Activated T-cell treated with anti-CD3 and anti-CD28 coated beads, Interleukin-2, amount 50 U/mL, for 4 hours (primary cell): ENCODE measurements at regions not wholly inside any gene's neighbourhood (a gene's known extent, or its start where the extent isn't known, plus 50 kb on each side); places are given as distances from the start of the nearest gene placed in this dataset.
"Not testable (repeated sequence)": the region's sequence is repeated elsewhere in the genome, so short reads cannot be mapped to it uniquely, and the experiment has no call there.

Experiments used
- ATAC-seq, 2 donors: fragments of 200-7000 bp; cut with Tn5 transposase; one replicate each; pipeline ENCODE4 v1.10.0; 2021
- DNase-seq: peaks from one replicate; pipeline ENCODE4 v3.0.0-alpha.2; 2020
- H3K27me3 Mint-ChIP-seq: one replicate; pipeline ENCODE4 v1.8.0; 2021; ENCODE audit warnings: low read depth, mixed read lengths
- H3K36me3 Mint-ChIP-seq: one replicate; pipeline ENCODE4 v1.8.0; 2022; ENCODE audit warnings: mixed read lengths; ENCODE audit not compliant: insufficient read depth
- H3K4me1 Mint-ChIP-seq: one replicate; pipeline ENCODE4 v1.8.0; 2021; ENCODE audit warnings: low read depth, mixed read lengths
- H3K4me3 Mint-ChIP-seq: one replicate; pipeline ENCODE4 v1.8.0; 2021; ENCODE audit warnings: mild to moderate bottlenecking, moderate library complexity, mixed read lengths
- H3K9me3 Mint-ChIP-seq: one replicate; pipeline ENCODE4 v1.8.0; 2021; ENCODE audit warnings: mixed read lengths

DNA sequence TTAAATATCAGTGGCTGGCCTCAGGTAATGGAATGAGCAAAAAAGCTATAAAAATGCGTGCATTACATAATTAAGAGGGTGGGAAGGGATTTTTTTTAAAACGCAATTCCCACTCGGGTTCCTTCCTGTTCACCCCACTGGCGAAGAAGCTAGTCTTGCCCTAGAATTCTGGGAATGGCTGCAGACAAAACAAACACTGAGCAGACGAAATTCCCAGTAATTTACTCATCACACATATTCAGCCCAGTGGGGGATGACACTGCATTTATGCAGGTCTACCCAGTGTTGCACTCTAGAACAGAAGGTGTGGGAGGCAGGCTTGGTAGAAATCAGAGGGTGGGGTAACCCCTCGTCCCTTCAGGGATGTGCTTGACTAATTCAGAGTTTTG, 2695.0 kb upstream of the DEFB115 start:
- Mint-ChIP-seq H3K9me3 (peaks cover 43% of the 10 kb centered on the region), H3K27me3 (no peaks in the 10 kb centered on the region)

GRCh38 chr20:28562899-28563521, 2694.5 kb upstream of the DEFB115 start:
- Mint-ChIP-seq H3K36me3 (peaks cover 20% of the 10 kb centered on the region), H3K9me3 (peaks cover 42% of the 10 kb centered on the region)
- not testable (repeated sequence) for H3K27me3 Mint-ChIP-seq, H3K4me3 Mint-ChIP-seq, H3K4me1 Mint-ChIP-seq, ATAC-seq, DNase-seq

More for the DNA sequence above, 2695.0 kb upstream of the DEFB115 start:
- DNase-seq (no peak), ATAC-seq (no peak)
- Mint-ChIP-seq H3K4me1 (no peaks in the 10 kb centered on the region), H3K4me3 (no peak overlapping the region), H3K36me3 (peaks cover 20% of the 10 kb centered on the region)

GRCh38 chr20:28564024-28564423, 2693.4 kb upstream of the DEFB115 start:
- not testable (repeated sequence) for H3K27me3 Mint-ChIP-seq, H3K4me3 Mint-ChIP-seq, DNase-seq, H3K4me1 Mint-ChIP-seq, ATAC-seq
- Mint-ChIP-seq H3K9me3 (peaks cover 37% of the 10 kb centered on the region), H3K36me3 (peaks cover 20% of the 10 kb centered on the region)

- H3K4me3 Mint-ChIP-seq, ATAC-seq, H3K27me3 Mint-ChIP-seq: not testable (repeated sequence)
These were observed 2692.6 kb upstream of the DEFB115 start for GRCh38 chr20:28564688-28565463.

GRCh38 chr20:28575991-28576390, 2681.5 kb upstream of the DEFB115 start:
- ATAC-seq, H3K27me3 Mint-ChIP-seq, H3K4me3 Mint-ChIP-seq, DNase-seq, H3K4me1 Mint-ChIP-seq: not testable (repeated sequence)
- Mint-ChIP-seq H3K36me3 (peaks cover 23% of the 10 kb centered on the region), H3K9me3 (peaks cover 13% of the 10 kb centered on the region)

More at GRCh38 chr20:28564688-28565463, 2692.6 kb upstream of the DEFB115 start:
- Mint-ChIP-seq H3K36me3 (peaks cover 20% of the 10 kb centered on the region), H3K9me3 (peaks cover 35% of the 10 kb centered on the region)
- DNase-seq, H3K4me1 Mint-ChIP-seq: not testable (repeated sequence)

DNA sequence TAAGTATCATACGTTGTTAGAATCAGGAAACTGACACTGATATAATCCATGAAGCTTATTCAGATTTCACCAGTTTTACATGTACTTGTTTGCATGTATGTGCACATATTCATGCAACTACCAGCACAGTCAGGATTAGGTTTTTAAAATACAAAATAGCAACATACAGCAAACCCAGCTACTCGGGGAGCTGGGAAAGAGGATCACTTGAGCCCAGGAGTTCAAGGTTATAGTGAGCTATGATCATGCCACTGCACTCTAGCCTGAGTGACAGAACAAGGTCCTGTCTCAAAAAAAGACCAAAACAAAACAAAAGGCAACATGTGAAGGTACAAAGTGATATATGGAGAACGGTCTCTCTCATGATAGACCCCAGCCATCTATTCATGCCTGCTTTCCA, 2665.8 kb upstream of the DEFB115 start:
- Mint-ChIP-seq H3K4me1 (peaks cover 15% of the 10 kb centered on the region), H3K36me3 (peaks cover 11% of the 10 kb centered on the region)
- not testable (repeated sequence) for H3K9me3 Mint-ChIP-seq, DNase-seq, H3K4me3 Mint-ChIP-seq, H3K27me3 Mint-ChIP-seq, ATAC-seq

- not testable (repeated sequence) for DNase-seq, ATAC-seq, H3K4me3 Mint-ChIP-seq, H3K9me3 Mint-ChIP-seq, H3K27me3 Mint-ChIP-seq
- H3K36me3 Mint-ChIP-seq, result peaks cover 16% of the 10 kb centered on the region
- H3K4me1 Mint-ChIP-seq, result peaks cover 29% of the 10 kb centered on the region
These were observed 2664.1 kb upstream of the DEFB115 start for GRCh38 chr20:28593383-28593782.

DNA sequence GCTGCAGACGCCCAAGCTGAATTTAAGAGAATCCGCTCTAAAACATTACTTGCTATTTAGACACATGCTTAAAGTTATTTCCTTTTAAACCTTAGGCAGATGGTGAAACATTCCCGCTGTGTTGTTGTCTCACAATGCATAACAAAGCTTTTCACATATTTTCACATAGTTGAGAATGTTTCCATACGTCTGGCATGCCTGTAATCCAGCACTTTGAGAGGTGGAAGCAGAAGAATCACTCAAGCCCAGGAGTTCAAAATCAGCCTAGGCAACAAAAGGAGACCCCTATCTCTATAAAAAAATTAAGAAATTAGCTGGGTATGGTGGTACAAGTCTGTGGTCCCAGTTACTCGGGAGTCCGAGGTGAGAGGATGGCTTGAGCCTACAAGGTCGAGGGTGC, 2663.0 kb upstream of the DEFB115 start:
- not testable (repeated sequence) for DNase-seq, H3K27me3 Mint-ChIP-seq, H3K4me3 Mint-ChIP-seq, H3K9me3 Mint-ChIP-seq, ATAC-seq
- H3K36me3 Mint-ChIP-seq, result peaks cover 12% of the 10 kb centered on the region
- H3K4me1 Mint-ChIP-seq, result peaks cover 29% of the 10 kb centered on the region

DNA sequence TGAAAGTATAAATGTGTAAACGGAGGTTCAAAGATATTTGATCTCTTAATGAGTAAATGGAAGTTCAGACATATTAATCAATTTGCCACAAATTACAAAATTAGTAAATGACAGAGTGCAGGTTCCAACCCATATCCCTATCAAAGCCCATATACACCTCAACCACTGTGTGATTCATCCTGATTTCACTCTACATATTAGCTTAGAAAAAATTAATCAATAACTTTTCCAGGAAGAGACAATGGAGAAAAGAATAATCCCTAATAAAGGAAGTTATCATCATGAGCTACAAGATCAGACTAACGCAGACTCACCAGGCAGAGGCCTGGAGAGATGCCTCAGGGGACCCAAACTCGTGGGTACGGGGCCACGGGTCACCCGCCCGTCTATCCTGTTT, 2655.5 kb upstream of the DEFB115 start:
- Mint-ChIP-seq H3K9me3 (peaks cover 17% of the 10 kb centered on the region), H3K4me1 (peaks cover 38% of the 10 kb centered on the region), H3K4me3 (peak overlapping the region; percentile 96)
- not testable (repeated sequence) for ATAC-seq, H3K36me3 Mint-ChIP-seq, DNase-seq, H3K27me3 Mint-ChIP-seq

- H3K27me3 Mint-ChIP-seq, H3K36me3 Mint-ChIP-seq: not testable (repeated sequence)
- peaks cover 17% of the 10 kb centered on the region for H3K9me3 Mint-ChIP-seq
- peak overlapping the region; percentile 96 for H3K4me3 Mint-ChIP-seq
- ATAC-seq (peak; percentile 96 to 98), DNase-seq (peak; percentile 68)
- peaks cover 33% of the 10 kb centered on the region for H3K4me1 Mint-ChIP-seq
These were observed 2654.9 kb upstream of the DEFB115 start for GRCh38 chr20:28602403-28603217.

DNA sequence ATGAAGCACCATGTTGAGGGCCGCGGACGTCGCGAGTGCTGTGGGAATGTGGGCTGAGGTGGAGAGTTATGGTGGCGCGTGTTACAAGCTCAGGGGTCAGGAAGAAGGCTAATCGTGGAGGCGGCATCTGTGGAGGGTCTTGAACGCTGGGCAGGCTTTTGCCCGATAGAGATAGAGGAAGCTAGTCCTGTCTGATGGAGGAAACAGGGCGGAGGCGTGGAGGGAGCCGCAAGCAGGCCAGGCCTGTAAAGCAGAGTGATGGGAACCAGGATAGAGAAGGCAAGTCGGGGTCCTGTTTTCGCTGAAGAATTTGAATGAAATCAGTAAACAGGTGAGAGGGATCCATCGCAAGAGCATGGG, 2654.3 kb upstream of the DEFB115 start:
- not testable (repeated sequence) for H3K27me3 Mint-ChIP-seq, ATAC-seq, DNase-seq, H3K36me3 Mint-ChIP-seq
- peak overlapping the region; percentile 96 for H3K4me3 Mint-ChIP-seq
- peaks cover 17% of the 10 kb centered on the region for H3K9me3 Mint-ChIP-seq
- H3K4me1 Mint-ChIP-seq, result peaks cover 27% of the 10 kb centered on the region

DNA sequence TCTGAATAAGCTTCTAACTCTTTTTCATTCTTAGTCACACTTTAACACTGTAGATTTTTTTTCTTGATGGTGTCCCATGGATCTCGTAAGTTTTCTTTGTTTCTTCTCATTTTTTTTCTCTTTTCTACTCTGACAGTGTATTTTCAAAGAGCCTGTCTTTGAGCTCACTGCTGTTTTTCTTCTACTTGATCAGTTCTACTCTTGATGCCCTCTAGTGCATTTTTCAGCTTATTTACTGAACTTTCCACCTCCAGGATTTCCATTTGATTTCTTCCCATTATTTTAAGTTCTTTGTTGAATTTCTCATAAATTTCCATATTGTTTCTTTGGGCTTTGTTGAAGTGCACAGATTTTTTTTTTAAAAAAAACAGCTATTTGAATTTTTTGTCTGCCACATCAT, 2641.1 kb upstream of the DEFB115 start:
- H3K36me3 Mint-ChIP-seq, result no peaks in the 10 kb centered on the region
- H3K4me3 Mint-ChIP-seq, result no peak overlapping the region
- DNase-seq (no peak), ATAC-seq (no peak)
- H3K4me1 Mint-ChIP-seq, result no peaks in the 10 kb centered on the region
- H3K9me3 Mint-ChIP-seq, result peaks cover 55% of the 10 kb centered on the region
- no peaks in the 10 kb centered on the region for H3K27me3 Mint-ChIP-seq

DNA sequence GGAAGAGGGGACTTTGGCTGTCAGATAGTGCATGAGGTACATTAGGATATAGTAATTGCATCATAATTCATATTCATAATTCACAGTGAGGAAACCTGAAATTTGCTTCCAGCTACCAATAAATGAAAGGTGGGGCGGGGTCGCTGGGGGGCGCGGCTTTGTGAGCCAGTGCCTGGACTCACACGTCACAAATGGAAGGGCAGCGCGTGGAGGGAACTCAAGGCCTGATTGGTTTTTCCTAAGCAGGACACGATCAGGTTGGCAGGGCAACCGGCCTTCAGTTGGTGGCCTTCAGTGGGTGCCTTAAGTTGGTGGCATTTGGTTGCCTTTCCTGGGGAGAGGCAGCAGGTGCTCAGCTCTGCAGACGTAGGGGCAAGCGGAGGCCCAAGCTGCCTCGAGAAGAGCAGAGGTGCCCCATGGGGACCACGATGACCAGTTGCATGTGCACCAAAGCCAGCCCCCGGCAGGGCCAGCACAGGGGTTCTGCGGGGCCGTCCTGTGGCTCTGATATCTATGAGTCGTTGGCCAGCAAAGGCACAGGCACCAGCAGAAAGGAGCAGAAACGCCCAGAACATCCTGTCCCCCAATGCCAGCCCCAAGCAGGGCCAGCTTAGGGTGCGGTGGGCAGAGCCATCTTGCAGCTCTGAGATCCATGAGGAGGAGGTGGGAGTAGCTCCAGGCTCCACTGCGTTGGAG, 2637.4 kb upstream of the DEFB115 start:
- H3K36me3 Mint-ChIP-seq, DNase-seq, H3K4me1 Mint-ChIP-seq, H3K27me3 Mint-ChIP-seq, ATAC-seq, H3K4me3 Mint-ChIP-seq: not testable (repeated sequence)
- H3K9me3 Mint-ChIP-seq, result peaks cover 31% of the 10 kb centered on the region

- not testable (repeated sequence) for H3K36me3 Mint-ChIP-seq, ATAC-seq, H3K4me3 Mint-ChIP-seq, H3K27me3 Mint-ChIP-seq, H3K9me3 Mint-ChIP-seq, H3K4me1 Mint-ChIP-seq, DNase-seq
These were observed 2632.4 kb upstream of the DEFB115 start for GRCh38 chr20:28625112-28625511.
